ENCODE measurements at regions not wholly inside any gene's neighbourhood (a gene's known extent, or its start where the extent isn't known, plus 50 kb on each side); places are given as distances from the start of the nearest gene placed in this dataset.

DNA sequence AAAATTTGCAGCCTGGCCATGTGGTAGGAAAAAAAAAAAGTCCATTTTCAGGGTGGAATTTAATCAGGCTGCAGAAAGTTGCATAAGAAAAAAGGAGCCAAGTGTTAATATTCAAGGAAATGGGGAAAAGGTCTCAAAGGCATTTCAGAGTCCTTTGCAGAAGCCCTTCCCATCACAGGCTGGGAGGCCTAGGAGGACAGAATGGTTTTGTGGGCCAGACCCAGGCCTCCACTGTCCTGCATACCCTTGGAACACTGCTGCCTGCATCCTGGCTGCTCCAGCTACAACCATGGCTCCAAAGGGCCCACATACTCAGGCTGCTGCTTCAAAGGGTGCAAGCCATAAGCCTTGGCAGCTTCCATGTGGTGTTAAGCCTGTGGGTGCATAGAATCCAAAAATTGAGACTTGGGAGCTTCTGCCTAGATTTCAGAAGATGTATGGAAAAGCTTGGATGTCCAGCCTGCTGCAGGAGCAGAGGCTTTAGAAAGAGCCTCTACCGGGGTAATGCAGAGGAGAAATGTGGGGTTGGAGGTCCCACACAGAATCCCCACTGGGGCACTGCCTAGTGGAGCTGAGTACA lies 239.0 kb upstream of the STXBP5 start:
- H3K4me3 ChIP-seq (ENCODE audit: low read depth, low read length), result no peak overlapping the region
- no peak for TF ChIP-seq CTCF (conservative IDR thresholded peaks at IDR 0.05; ENCODE audit: low read depth, low read length)
- no peak for DNase-seq (ENCODE audit: low read depth)

GRCh38 chr6:146968041-146968760 lies 236.0 kb upstream of the STXBP5 start:
- no peak overlapping the region for H3K4me3 ChIP-seq (ENCODE audit: low read depth, low read length)
- peak; percentile 92 for DNase-seq (ENCODE audit: low read depth)
- TF ChIP-seq CTCF (conservative IDR thresholded peaks at IDR 0.05; ENCODE audit: low read depth, low read length), result no peak

DNA sequence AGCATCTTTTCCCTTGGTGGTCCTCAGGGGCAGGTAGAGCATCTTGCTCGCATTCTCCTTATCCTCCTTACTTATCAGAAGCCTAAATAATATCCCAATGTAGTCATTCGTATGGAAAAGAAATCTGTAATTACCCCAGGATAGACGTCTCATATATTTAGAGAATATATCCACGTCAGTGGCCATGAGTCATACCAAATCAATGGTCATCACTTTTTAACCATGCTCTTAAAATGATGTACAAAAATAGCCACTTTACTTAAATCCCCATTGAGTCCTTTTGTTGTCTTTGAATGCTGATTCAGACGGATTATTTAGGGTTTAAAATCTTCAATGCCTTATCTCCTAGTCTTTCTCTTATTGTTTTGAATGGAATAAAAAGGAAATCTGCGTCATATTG lies 231.7 kb upstream of the STXBP5 start:
- H3K4me3 ChIP-seq (ENCODE audit: low read depth, low read length), result no peak overlapping the region
- no peak for DNase-seq (ENCODE audit: low read depth)
- TF ChIP-seq CTCF (conservative IDR thresholded peaks at IDR 0.05; ENCODE audit: low read depth, low read length), result no peak

GRCh38 chr6:146974351-146974750 lies 229.9 kb upstream of the STXBP5 start:
- no peak for DNase-seq (ENCODE audit: low read depth)
- H3K4me3 ChIP-seq (ENCODE audit: low read depth, low read length), result no peak overlapping the region
- TF ChIP-seq CTCF (conservative IDR thresholded peaks at IDR 0.05; ENCODE audit: low read depth, low read length), result no peak

GRCh38 chr6:146975093-146975492 lies 229.1 kb upstream of the STXBP5 start:
- no peak overlapping the region for H3K4me3 ChIP-seq (ENCODE audit: low read depth, low read length)
- no peak for DNase-seq (ENCODE audit: low read depth)
- TF ChIP-seq CTCF (conservative IDR thresholded peaks at IDR 0.05; ENCODE audit: low read depth, low read length), result no peak

- TF ChIP-seq CTCF (conservative IDR thresholded peaks at IDR 0.05; ENCODE audit: low read depth, low read length), result no peak
- DNase-seq (ENCODE audit: low read depth), result no peak
- H3K4me3 ChIP-seq (ENCODE audit: low read depth, low read length), result no peak overlapping the region
These were observed 223.3 kb upstream of the STXBP5 start for GRCh38 chr6:146980900-146981329.

DNA sequence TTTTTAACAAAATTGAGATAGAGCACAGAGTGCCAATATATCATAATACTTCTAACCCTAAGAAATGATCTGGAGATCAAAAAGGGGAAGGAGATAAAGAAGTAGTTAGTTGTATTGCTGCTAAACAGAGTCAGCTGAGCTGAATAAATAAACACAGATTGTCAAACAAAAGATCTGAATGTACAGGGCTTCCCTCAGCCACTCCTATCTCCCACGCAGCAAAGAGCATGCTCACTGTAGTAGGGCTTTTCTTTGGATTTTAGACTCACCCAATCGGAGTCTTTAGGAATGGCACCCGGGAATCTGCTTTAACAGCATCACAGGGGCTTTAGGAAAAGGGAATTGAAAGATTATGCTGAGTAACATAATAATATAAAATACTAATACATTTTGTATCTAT lies 222.2 kb upstream of the STXBP5 start:
- H3K4me3 ChIP-seq (ENCODE audit: low read depth, low read length), result no peak overlapping the region
- TF ChIP-seq CTCF (conservative IDR thresholded peaks at IDR 0.05; ENCODE audit: low read depth, low read length), result no peak
- DNase-seq (ENCODE audit: low read depth), result peak; percentile 22

Data from choroid plexus epithelial cell (primary cell).